ENCODE measurements at regions not wholly inside any gene's neighbourhood (a gene's known extent, or its start where the extent isn't known, plus 50 kb on each side); places are given as distances from the start of the nearest gene placed in this dataset.

DNA sequence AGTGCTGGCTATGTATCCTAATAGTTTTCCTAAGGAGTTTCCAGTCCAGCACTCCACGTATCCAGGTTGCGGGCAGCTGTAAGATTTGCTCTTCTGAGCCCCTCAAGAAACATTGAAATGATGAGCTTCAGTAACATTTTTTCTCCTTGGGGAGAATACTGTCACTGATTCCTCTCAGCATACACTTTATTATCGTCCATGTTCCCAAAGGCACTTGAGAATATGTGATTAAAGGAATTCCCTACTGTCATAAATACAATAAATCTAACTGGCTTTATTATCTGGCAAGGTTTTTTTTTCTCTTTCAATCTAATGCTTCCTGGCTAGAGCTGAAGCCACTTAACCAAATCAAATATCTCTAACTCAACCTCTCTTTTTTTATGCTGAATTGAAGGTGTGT lies 359.2 kb upstream of the PKN2 start:
- TF ChIP-seq, protein P1, sequence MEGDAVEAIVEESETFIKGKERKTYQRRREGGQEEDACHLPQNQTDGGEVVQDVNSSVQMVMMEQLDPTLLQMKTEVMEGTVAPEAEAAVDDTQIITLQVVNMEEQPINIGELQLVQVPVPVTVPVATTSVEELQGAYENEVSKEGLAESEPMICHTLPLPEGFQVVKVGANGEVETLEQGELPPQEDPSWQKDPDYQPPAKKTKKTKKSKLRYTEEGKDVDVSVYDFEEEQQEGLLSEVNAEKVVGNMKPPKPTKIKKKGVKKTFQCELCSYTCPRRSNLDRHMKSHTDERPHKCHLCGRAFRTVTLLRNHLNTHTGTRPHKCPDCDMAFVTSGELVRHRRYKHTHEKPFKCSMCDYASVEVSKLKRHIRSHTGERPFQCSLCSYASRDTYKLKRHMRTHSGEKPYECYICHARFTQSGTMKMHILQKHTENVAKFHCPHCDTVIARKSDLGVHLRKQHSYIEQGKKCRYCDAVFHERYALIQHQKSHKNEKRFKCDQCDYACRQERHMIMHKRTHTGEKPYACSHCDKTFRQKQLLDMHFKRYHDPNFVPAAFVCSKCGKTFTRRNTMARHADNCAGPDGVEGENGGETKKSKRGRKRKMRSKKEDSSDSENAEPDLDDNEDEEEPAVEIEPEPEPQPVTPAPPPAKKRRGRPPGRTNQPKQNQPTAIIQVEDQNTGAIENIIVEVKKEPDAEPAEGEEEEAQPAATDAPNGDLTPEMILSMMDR (IDR thresholded peaks at IDR 0.05; ENCODE audit: insufficient read depth, low read depth, low read length): no peak
- no peak for TF ChIP-seq EZH2 (IDR thresholded peaks at IDR 0.05; ENCODE audit: insufficient read depth, low read length)
